ENCODE measurements at regions not wholly inside any gene's neighbourhood (a gene's known extent, or its start where the extent isn't known, plus 50 kb on each side); places are given as distances from the start of the nearest gene placed in this dataset.

DNA sequence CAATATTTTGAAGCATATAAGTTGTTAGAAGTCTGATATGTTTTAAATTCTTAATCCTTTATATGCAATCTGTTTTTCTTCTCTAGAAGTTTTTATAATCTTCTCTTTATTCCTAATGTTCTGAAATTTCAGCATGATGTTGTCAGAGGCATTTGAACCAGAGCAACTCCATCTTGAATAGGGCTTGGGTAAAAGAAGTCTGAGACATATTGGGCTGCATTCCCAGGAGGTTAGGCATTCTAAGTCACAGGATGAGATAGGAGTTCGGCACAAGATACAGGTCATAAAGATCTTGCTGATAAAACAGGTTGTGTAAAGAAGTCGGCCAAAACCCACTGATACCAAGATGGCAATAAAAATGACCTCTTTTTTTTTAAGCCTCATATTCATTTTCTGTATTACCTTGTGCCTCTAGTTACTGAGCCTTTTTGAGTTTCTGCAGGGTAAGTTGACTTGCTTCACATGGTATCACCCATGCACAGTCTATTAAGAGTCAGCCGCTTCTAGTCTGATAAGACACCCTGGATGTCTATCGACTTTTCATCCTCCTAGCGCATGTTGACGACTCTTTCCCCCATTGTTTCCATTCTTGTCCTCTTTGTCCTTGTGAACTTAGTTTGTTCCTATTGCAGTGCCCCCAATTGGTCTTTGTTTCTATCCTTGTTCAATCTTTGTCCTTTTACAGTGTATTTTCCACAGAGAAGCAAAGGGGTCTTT is 80.8 kb upstream of the RNU6-1 start:
- TF ChIP-seq JUN (IDR thresholded peaks at IDR 0.05; ENCODE audit: borderline replicate concordance, insufficient read depth, insufficient read length, low read depth): no peak
- H3K9me1 ChIP-seq (replicated peaks; ENCODE audit: control insufficient read depth, extremely low read depth, insufficient read depth, low read length): no peaks in the 10 kb centered on the region
- H3K9me3 ChIP-seq (replicated peaks; ENCODE audit: control insufficient read depth, insufficient read depth, low read length): no peaks in the 10 kb centered on the region
- intact Hi-C loops (cut with micrococcal nuclease): no loop called here
- no peaks in the 10 kb centered on the region for H4K20me1 ChIP-seq (replicated peaks; ENCODE audit: control insufficient read depth, extremely low read depth, insufficient read depth, low read length)
- no peak for FAIRE-seq
- no peaks in the 10 kb centered on the region for H3K36me3 ChIP-seq (ENCODE audit: control insufficient read depth in 2 of 2, extremely low read depth in 1 of 2, insufficient read depth in 2 of 2, low read length in 2 of 2)
- H3K9ac ChIP-seq (replicated peaks; ENCODE audit: extremely low read depth, insufficient read depth, low read length): no peak overlapping the region
- no peaks in the 10 kb centered on the region for H3K79me2 ChIP-seq (ENCODE audit: control insufficient read depth, insufficient read depth, low read length)
- DNase-seq (ENCODE audit: low read depth, low spot score): no peak
- no peak overlapping the region for H3K4me3 ChIP-seq (replicated peaks in 1 of 3; ENCODE audit: insufficient read depth in 1 of 3, low read depth in 1 of 3, low read length in 3 of 3)
- POLR2A ChIA-PET: no interaction called here
- dilution Hi-C loops (cut with MboI; ENCODE audit: extremely low pct_ligation_motif_present, low sequenced_read_pairs): no loop called here
- H3K4me2 ChIP-seq (ENCODE audit: insufficient read depth, low read length): no peak overlapping the region
- peaks cover 2% of the 10 kb centered on the region for H3K4me1 ChIP-seq (ENCODE audit: control insufficient read depth, extremely low read depth, insufficient read depth, low read length)
- peaks cover 2 to 6% of the 10 kb centered on the region in 2 experiments for H3K27me3 ChIP-seq (ENCODE audit: control insufficient read depth in 2 of 2, insufficient read depth in 2 of 2, low read length in 2 of 2)
- no peak overlapping the region for H3K27ac ChIP-seq (ENCODE audit: insufficient read depth, low read depth, low read length)
- CTCF ChIA-PET: no interaction called here
- no TSS peak for BruUV-seq (replicated peaks)
- no peak overlapping the region for H2AFZ ChIP-seq (ENCODE audit: low read depth, low read length)

DNA sequence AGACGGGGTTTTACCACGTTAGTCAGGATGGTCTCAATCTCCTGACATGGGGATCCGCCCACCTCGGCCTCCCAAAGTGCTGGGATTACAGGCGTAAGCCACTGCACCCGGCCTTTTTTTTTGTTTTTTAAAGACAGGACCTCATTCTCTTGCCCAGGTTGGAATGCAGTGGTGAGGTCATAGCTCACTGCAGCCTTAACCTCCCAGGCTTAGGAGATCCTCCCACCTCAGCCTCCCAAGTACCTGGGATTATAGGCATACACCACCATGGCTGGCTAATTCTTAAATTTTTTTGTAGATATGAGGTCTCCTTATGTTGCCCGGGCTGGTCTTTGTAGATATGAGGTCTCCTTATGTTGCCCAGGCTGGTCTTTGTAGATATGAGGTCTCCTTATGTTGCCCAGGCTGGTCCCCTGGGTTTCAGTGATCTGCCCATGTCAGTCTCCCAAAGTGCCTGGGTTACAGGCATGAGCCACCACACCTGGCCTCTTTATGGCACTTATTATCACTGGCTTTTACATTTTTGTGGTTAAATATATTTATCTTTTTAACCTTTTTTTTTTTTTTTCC is 82.3 kb upstream of the RNU6-1 start:
- intact Hi-C loops (cut with micrococcal nuclease) (no loop called here), dilution Hi-C loops (cut with MboI; ENCODE audit: extremely low pct_ligation_motif_present, low sequenced_read_pairs) (no loop called here)
- POLR2A ChIA-PET: no interaction called here

More for the DNA sequence above, 82.3 kb upstream of the RNU6-1 start:
- FAIRE-seq (no peak), DNase-seq (ENCODE audit: low read depth, low spot score) (no peak)
- H3K9ac ChIP-seq (replicated peaks; ENCODE audit: extremely low read depth, insufficient read depth, low read length): no peak overlapping the region
- H3K27me3 ChIP-seq (ENCODE audit: control insufficient read depth in 2 of 2, insufficient read depth in 2 of 2, low read length in 2 of 2): peaks cover 0 to 3% of the 10 kb centered on the region in 2 experiments
- H3K9me3 ChIP-seq (replicated peaks; ENCODE audit: control insufficient read depth, insufficient read depth, low read length): no peaks in the 10 kb centered on the region
- no peaks in the 10 kb centered on the region for H3K36me3 ChIP-seq (ENCODE audit: control insufficient read depth in 2 of 2, extremely low read depth in 1 of 2, insufficient read depth in 2 of 2, low read length in 2 of 2)
- no peaks in the 10 kb centered on the region for H4K20me1 ChIP-seq (replicated peaks; ENCODE audit: control insufficient read depth, extremely low read depth, insufficient read depth, low read length)
- TF ChIP-seq FOS (IDR thresholded peaks at IDR 0.05; ENCODE audit: borderline replicate concordance, insufficient read depth, low read length) (no peak), JUN (IDR thresholded peaks at IDR 0.05; ENCODE audit: borderline replicate concordance, insufficient read depth, insufficient read length, low read depth) (no peak), GATA2 (IDR thresholded peaks at IDR 0.05; ENCODE audit: insufficient read depth, insufficient read length, low read depth, low read length) (no peak), EZH2 (IDR thresholded peaks at IDR 0.05; ENCODE audit: borderline replicate concordance, low read depth, low read length, severe bottlenecking) (no peak), MYC (IDR thresholded peaks at IDR 0.05; ENCODE audit: low read depth, low read length) (no peak), POLR2A (IDR thresholded peaks at IDR 0.05; ENCODE audit: low read depth, low read length) (no peak), POLR2AphosphoS5 (IDR thresholded peaks at IDR 0.05; ENCODE audit: insufficient read depth, low read depth, low read length) (no peak)
- TF ChIP-seq, protein P1, sequence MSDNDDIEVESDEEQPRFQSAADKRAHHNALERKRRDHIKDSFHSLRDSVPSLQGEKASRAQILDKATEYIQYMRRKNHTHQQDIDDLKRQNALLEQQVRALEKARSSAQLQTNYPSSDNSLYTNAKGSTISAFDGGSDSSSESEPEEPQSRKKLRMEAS (IDR thresholded peaks at IDR 0.05; ENCODE audit: insufficient read depth, insufficient read length): no peak
- TF ChIP-seq, protein P2, sequence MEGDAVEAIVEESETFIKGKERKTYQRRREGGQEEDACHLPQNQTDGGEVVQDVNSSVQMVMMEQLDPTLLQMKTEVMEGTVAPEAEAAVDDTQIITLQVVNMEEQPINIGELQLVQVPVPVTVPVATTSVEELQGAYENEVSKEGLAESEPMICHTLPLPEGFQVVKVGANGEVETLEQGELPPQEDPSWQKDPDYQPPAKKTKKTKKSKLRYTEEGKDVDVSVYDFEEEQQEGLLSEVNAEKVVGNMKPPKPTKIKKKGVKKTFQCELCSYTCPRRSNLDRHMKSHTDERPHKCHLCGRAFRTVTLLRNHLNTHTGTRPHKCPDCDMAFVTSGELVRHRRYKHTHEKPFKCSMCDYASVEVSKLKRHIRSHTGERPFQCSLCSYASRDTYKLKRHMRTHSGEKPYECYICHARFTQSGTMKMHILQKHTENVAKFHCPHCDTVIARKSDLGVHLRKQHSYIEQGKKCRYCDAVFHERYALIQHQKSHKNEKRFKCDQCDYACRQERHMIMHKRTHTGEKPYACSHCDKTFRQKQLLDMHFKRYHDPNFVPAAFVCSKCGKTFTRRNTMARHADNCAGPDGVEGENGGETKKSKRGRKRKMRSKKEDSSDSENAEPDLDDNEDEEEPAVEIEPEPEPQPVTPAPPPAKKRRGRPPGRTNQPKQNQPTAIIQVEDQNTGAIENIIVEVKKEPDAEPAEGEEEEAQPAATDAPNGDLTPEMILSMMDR (IDR thresholded peaks at IDR 0.05; ENCODE audit: extremely low read depth in 1 of 2, insufficient read depth in 1 of 2, low read depth in 1 of 2, low read length in 2 of 2): no peak
- H3K79me2 ChIP-seq (ENCODE audit: control insufficient read depth, insufficient read depth, low read length): no peaks in the 10 kb centered on the region
- H3K4me3 ChIP-seq (replicated peaks in 1 of 3; ENCODE audit: insufficient read depth in 1 of 3, low read depth in 1 of 3, low read length in 3 of 3): no peak overlapping the region
- CTCF ChIA-PET: no interaction called here
- no TSS peak for BruUV-seq (replicated peaks)
- no peaks in the 10 kb centered on the region for H3K9me1 ChIP-seq (replicated peaks; ENCODE audit: control insufficient read depth, extremely low read depth, insufficient read depth, low read length)
- no peak overlapping the region for H3K27ac ChIP-seq (ENCODE audit: insufficient read depth, low read depth, low read length)
- no peak overlapping the region for H3K4me2 ChIP-seq (ENCODE audit: insufficient read depth, low read length)
- H2AFZ ChIP-seq (ENCODE audit: low read depth, low read length): no peak overlapping the region
- H3K4me1 ChIP-seq (ENCODE audit: control insufficient read depth, extremely low read depth, insufficient read depth, low read length): peaks cover 2% of the 10 kb centered on the region
